Stimulated activated CD4-positive, alpha-beta T cell treated with anti-CD3 and anti-CD28 coated beads, Interleukin-15, amount 100 ng/mL, for 48 hours (primary cell): ENCODE measurements at regions not wholly inside any gene's neighbourhood (a gene's known extent, or its start where the extent isn't known, plus 50 kb on each side); places are given as distances from the start of the nearest gene placed in this dataset.

Experiments
- DNase-seq, 2 donors: peaks; one replicate each; pipeline ENCODE4 v3.0.0-alpha.2; 2020; ENCODE audit warnings: low read depth in 2 of 2

DNA sequence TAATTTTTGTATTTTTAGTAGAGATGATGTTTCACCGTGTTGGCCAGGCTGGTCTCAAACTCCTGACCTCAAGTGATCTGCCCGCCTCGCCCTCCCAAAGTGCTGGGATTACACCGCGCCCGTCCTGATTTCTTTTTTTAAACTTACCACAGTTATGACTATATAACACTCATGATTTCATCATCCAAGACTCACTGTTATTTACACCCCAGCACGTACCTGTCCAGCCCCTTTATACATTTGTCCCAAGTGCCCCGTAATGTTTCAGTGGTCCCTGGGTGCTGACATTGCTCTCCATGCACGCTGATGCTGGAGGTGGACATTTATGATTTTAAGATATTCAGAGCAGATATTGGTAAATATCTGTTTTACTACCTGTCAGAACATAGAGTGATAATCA lies 219.9 kb upstream of the GMDS start:
- no peak for DNase-seq

DNA sequence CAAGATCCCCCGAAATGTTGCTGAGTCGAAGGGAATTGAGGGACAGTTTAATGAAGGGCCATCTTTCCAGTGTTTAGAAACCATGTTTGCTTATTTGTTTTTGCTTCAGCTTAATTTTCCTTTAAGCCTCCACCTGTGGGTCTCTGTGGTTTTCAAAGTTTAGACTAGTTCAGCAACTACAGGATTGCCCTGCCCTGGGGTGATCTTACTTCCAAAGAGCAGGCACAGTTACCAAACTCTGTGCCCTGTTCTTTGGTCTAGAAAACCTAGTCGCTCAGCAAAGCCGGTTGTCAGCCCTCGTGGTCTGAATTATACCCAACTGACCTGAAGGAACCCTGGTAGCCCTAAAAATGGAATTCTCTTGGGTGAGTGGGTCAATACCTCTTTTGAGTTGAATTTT lies 219.2 kb upstream of the GMDS start:
- no peak for DNase-seq

DNA sequence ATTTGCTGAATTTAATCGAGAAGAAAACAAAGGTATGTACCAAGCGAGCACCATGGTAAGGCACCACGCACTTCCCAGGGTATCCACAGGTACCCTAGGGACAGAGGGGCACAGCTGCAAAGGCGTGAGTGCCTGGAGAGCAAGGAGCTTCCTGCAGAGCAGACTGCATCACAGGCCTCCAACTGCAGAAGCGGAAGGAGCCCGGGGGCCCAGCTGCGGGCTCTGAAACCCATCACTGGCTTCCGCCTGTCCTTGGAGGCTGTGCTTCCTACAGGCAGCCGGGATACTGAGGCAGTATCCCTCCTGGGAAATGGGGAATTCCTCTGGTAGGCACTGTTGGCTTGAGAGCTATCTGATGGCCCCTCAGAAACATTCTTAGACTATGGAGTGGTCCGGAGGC lies 217.4 kb upstream of the GMDS start:
- DNase-seq = no peak

DNA sequence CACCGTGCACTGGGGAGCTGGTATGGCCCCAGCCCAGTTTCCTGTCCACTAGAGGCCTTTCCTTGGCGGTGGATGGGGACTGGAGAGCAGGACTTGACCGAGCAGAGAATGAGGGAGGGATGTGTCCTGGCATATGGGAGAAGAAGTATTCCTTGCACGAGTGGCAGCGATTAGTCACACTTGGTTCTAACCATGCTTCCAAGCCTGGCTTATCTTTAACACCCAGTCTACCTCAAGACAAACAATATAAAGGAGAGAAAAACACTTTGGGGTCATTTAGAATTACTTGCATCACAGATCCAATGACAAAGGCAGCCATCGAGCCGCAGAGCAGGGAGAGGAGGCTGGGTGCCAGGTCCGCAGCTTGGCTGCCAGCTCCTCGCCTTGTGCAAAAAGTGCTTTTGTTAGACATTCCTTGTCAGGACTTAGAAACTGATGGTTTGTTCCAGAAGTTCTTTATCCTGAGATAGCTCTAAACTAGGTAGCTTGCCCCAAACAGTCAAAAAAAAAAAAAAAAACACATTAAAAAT lies 214.9 kb upstream of the GMDS start:
- no peak for DNase-seq

DNA sequence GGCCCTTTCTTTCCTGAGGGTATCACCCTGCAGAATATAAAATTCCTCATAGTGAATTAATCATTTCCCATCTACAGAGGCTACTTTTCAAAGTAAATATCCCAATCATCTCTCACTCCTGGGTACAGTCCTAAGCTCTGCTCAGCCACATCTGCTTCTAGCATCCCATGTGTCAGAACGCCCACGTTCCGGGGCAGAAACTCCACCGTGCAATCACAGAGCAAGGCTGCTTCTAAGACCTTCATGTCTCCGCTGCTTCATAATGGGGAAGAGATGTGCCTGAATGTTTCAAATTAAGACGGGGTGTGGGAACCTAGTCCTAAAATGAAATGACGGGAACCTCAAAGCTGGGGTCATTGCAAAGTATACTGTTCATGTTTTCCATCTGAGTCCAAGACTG lies 208.8 kb upstream of the GMDS start:
- no peak for DNase-seq

DNA sequence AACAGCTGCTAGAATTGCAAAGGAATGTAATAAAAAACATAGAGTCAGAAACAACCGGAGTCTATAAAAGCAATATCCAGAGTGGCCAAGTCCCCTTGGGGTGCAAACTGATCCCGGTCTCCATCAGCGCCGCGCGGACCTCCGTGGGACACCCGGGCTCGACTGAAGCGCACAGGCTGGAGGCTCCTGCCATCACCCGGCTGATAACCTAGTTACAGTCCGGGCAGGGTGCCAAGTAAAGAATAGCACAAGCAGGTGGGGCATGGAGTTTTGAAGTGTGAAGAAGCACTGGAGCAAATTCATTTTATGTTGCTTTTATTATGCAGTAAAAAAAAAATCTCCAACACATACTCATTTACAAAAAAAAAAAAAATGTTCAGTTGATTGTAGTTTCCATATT lies 205.1 kb upstream of the GMDS start:
- no peak for DNase-seq

DNA sequence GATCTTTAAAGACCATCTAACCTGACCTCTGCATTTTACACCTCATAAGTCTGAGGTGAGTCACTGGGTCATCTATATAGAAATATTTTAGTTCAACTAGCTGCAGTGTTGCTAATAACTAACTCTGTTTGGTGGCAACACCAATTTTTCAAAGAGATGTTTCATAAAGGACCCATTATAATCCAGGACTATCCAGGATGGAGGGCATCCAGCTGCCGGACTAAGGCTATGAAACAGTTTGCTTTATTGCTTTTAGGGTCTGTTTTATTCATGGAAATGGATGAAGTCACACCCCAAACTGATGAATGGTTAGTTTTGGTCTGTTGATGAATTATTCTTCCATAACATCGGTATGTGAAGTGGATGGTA lies 204.2 kb upstream of the GMDS start:
- DNase-seq = no peak

DNA sequence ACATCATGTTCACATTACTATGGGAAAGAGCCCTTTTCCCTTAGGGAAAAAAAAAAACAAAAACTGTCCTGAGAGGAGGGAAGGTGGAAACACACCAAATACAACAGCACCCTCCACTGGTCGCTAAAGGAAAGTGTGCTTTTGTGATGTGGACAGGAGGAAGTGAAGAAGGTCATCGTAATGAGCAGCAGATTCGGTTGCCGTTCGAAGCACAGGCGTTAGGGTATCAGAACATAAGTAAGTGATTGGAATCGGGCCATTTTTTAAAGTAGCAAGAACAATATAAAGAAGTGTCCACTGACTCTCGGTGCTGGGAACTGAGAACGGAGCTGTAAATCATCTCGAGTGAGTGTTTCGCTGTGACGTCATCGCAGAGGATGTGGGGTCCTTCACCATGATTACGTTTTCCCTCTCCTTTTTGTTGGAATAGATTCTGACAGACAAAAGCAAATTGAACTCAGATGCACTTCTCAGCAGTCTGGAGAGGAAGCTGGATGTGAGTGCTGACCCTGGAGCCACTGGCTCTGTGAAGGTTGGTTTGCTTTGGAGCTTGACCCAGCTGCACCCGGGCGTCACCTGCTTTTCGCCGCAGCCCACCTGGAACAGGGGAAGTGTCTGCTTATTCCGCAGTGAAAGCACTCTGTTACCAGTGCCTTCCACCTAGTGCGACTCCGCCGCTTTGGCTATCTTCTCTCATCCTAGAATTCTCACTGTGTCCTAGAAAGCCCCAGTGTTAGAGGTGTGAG lies 203.6 kb upstream of the GMDS start:
- peak in 1 of 2 donors; percentile 20 for DNase-seq

DNA sequence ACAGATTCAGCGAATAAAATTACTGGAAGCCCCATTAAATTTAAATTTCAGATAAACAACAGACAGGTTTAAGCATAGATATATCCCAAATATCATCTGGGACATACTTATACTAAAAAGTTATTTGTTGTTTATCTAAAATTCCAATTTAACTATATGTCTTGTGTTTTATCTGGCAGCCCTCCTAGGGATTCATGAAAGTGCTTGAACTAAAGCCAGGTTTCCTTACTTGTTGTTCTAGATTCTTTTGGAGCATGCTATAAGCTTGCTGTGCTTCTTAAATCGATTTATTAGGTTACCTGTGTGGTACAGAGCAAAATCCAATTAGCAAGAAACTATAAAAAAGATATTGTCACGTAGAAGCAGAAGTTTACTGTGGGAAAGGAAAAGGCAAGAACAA lies 202.5 kb upstream of the GMDS start:
- DNase-seq = no peak

DNA sequence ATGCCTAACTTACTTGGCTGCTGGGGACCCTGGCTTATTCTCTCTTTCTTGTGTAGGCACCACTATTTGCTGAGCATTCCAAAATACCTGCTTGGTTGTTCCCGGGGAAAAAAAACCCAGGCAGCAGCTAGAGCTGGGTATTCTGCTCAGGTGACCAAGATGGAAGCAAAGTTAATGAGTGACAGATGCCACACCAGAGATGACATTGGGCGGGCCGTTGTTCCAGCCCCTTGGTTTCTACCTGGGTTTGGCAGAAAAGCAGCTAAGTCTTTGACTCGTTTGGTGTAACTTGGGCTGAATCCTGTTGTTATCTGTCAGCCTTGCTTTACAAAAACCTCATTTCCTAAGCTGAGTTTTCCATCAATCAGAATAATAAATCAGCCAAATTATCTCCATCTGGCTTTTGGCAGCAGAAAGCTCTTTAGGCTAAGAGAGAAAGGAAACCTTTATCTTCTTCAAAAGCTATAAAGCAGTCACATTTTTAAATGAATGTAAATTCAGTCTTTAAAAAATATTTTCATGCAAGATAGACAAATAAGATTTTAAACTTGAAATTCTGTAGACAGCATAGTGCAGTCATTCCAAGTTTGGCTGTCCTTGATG lies 202.0 kb upstream of the GMDS start:
- DNase-seq = no peak

DNA sequence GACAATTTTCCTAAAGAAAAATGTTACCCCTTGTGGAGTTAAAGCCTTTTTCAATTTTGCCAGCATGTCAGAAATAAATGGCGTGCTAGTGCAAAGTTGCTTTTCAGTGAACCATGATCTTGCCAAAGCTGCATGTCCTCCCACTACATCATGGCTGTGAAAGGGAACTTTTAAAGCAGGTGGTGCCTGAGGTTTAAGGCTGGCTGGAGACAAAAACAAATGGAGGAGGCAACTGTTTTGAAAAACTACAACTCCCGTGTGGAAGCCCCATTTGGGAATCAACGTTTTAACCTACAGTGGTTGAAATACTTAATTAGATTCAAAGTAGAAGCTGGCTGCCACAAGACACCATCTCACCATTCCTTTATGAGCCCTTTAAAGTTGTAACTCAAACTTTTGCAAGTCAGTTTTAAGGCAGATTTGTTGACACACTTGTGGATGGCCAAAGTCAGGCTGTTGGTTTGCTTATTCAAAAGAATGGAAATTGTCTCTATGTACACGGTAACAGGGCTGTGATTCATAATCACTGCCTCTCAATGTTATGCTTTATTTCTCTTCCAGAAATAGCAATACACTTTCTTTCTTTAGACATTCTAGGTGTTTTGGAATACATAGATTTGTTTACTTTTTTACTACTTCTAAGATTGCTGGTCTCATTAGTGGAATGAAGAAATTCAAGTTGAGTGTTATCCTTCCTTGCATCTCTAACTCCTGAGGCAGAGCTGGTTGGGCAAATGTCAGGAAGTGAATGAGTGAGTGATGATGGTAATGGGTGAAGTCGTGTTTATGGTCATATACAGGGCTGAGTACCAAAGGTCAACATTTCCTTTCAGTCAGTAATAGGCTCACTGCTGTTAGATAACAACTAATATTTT lies 196.4 kb upstream of the GMDS start:
- DNase-seq = no peak

DNA sequence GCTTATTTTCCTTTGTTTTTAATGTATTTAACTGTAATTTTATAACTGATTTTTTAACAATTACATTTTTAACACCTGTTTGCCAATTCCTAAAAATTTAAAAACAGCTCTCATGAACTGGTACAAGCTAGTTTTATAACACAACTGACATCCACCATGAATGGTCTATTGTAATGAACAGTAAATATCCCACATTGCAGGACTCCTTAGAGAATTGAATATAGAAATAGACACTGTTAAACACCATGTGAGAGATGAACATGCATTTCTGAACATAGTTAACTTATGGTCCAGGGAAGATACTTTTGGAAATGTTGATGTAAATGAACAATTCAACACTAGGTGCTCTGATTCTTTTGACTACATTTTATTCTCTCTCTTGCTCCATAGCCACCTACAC lies 195.1 kb upstream of the GMDS start:
- no peak for DNase-seq

DNA sequence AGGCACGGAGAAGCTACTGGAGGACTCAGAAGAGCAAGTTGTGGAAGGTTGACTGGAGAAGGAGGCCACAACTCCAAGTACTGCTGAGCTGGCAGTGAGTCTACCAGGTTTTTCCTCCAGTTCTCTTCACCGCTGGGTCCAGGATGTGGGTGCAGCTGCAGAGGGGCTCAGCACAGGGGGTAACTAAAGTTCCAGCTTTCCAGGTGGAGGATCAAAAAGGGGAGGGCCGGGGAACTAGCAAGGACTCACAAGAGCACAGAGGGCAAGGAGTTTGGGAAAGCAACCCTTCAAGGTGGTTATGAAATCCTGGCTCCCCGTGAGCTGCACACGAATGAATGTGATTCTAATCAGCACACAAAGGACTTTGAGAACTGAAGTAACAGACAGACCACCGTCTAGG lies 194.2 kb upstream of the GMDS start:
- DNase-seq = no peak

DNA sequence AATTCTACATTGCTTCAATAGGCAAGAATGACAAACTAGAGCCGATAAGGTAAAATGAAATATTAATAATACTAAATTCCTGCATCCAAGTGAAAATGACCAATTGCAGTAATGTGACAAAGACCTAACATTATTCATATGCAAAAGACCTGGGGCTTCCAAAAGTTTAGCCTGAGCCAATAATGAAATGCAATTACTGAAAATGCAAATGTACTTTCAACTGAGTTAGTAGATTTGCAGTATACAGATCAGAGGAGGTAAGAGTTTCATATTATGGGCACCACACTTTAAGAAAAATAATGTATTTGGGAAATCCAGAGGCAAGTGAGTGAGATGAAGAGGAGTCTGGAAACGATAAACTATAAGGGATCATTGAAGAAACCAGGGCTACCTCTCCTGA lies 193.7 kb upstream of the GMDS start:
- DNase-seq = no peak

DNA sequence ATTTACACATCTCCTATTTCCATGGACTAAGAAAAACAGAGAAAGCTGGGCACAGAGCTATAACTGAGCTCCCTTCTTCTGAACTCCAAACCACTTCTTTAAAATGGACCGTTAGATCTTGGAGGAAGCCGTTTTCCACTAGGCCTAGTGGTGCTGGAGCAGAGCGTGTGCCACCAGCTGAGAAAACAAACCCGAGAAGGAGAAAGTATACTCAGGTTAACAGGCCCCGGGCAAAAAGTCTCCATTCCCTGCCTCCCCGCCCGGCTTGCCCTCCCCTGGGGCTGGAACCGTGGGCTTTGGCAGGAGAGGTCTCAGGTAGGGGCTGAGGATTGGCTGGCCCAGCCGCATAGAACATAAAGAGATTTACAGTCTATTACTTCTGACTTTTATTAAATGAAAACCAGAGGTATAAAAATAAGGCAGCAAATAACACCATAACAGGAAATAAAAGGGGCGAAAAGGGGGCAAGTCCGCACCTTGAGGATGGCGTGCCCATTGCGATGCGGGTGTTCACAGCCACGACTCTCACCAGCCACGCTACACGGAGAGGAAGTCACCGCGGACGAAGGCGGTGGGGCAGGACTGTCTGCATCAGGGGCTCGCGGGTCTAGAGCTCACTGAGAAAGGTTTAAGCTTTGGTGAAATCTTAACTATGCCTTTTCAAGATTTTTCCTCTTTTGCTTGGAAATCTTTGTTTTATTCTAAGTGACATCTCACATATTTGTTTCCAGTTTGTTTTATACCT lies 191.2 kb upstream of the GMDS start:
- no peak for DNase-seq

DNA sequence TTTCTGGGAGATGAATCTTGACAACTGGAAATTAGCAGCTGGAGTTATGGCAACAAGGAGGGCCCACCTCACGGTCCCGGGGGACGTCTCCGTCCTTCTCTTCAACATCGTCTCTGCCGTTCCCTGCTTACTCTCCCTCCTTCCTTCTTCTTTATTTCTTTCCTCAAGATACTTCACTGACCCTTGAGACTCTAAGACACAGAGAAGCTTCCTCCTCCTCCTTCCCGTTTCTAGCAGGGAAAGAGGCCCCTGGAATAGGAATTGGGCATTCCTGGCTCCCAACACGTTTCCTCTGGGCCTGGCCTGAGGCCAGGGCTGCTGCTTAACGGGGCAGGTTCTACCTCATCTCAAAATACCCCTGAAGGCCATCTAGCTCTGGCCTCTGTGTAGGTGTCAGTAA lies 189.9 kb upstream of the GMDS start:
- DNase-seq = no peak

DNA sequence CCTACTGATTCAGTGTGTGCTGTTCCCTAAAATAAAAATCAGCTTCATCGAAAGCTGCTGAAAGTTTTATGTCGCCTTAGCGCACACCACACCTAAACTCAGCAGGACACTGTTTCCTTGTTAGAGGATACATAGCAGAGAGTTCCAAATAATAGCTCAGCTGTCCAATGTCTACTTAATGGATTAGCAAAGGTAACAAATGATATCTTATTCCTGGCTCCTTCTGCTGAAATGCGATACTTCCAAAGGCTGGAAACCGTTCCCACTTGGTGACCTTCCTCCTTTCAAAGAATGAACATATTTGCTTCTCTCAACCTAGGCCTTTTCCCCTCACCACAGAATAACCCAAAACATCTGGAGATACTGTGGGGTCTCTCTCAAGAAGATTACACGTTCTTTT lies 189.5 kb upstream of the GMDS start:
- no peak for DNase-seq

DNA sequence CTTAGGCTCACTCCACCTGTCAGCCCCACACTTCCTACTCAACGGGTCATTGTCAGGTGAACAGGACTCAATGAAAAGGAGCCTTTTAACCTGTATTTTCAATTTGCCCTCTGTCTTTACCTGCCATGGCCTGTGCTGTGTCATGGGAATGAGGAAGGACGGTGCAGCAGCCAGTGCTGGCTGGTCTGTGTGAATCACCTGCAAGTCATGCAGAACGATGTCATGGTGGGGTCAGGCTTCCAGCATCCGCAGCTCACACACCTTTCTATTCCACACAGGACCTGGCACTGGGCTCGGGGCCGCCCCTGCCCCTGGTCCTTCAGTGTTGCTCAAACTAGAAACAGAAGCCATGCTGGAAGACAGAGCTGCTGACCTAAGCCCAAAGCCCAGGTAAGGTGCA lies 188.7 kb upstream of the GMDS start:
- no peak for DNase-seq

DNA sequence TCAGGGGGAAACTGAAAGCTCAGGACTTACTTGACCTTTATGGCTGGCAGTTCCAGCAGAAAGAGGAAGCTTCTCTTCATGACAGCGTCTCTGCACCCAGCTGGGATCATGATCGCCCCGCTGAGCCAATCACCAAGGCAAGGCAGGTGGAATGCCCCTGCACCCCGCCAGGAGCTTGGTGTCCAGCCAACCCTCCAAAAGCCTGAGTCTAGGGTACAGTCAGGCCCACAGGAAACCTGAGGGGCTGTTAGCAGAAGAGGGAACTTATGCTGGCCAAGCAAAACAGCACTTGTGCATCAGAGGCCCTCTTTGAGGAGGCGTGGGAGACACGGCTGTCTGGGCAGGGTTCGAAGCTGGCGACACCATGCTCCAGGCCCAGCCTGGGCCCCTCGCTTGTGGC lies 188.3 kb upstream of the GMDS start:
- no peak for DNase-seq

DNA sequence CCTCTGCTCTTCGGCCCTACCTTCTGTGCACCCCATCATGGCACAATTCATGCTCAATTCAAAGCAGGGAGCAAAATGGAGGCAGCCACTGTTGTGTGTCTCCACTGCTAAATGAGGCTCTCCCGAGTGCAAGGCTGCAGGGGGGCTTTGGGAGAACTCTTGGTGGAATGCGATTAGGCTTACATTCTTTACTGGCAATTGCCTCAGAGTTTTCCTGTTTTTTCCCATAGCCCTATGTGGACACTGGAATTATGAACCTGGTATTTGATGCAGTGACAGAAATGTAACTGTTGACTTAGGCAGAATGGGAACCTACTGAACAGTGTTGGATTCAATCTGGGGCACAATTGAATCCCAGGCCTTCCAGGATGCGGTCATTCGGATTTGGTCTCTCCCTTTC lies 187.9 kb upstream of the GMDS start:
- DNase-seq = no peak

DNA sequence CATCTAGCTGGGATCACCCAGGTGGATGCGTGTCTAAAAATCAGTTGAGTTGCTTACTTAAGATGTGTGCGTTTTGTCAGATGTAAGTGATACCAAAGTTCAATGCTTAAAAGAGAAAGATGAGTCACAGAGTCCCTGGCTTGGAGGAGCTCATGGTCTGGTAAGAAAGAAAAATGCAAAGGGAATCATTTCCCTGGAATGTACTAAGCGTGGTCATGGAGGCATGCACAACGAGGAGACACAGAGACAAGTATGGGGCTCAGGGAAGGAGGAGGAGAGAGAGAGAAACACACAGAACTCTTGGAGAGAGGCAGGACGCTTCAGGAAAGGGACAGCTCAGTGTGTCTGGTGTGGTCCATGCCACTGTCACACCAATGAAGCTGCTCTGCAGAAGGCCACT lies 186.9 kb upstream of the GMDS start:
- no peak for DNase-seq

DNA sequence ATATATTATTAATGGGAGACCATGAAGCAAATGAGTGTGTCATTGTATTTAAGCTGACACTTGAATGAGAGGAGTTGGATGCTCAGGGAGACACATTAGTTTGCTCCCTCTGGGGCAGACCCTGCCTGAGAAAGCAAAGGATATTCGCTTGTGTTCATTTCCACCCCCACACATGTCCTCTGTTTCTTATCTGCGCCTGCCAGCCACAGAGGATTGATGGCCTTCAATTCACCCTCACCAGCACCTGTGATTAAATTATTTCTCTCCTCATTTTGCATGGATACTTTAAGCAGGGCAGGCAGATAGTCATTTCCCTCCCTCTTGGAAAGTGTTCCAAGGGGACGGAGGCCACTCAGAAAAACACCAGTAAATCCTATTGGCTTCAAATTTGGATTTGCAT lies 185.2 kb upstream of the GMDS start:
- no peak for DNase-seq
